ENCODE measurements at regions not wholly inside any gene's neighbourhood (a gene's known extent, or its start where the extent isn't known, plus 50 kb on each side); places are given as distances from the start of the nearest gene placed in this dataset.

DNA sequence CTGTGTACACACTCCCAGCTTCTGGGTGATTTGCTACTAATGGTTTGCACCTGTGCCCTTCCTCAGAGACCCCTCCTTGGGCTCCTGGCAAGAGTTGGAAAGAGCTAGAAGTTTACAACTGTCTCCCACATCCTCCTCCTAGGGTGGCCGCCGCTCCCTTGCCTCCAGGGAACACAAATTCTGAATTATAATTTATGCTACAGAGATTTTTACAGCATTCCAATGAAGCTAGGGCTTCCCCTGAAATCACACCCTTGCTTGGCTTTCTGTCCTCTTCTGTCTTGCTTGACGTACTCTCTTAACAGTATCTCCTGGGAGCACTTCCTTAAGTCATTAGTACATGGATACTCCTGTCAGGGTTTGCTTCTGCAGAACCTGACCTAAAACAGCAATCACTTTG lies 180.2 kb downstream of the KCNA5 start:
- H3K9me3 Mint-ChIP-seq, result peaks cover 13% of the 10 kb centered on the region
- TF ChIP-seq, protein P1, sequence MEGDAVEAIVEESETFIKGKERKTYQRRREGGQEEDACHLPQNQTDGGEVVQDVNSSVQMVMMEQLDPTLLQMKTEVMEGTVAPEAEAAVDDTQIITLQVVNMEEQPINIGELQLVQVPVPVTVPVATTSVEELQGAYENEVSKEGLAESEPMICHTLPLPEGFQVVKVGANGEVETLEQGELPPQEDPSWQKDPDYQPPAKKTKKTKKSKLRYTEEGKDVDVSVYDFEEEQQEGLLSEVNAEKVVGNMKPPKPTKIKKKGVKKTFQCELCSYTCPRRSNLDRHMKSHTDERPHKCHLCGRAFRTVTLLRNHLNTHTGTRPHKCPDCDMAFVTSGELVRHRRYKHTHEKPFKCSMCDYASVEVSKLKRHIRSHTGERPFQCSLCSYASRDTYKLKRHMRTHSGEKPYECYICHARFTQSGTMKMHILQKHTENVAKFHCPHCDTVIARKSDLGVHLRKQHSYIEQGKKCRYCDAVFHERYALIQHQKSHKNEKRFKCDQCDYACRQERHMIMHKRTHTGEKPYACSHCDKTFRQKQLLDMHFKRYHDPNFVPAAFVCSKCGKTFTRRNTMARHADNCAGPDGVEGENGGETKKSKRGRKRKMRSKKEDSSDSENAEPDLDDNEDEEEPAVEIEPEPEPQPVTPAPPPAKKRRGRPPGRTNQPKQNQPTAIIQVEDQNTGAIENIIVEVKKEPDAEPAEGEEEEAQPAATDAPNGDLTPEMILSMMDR (IDR thresholded peaks at IDR 0.05; ENCODE audit: unreplicated experiment in 3 of 3), result no peak
- H3K27me3 Mint-ChIP-seq (ENCODE audit: low read depth), result peaks cover 46% of the 10 kb centered on the region
- no peaks in the 10 kb centered on the region for H3K36me3 Mint-ChIP-seq (ENCODE audit: low read depth)
- peaks cover 6% of the 10 kb centered on the region for H3K4me1 Mint-ChIP-seq
- no peak overlapping the region for H3K4me3 Mint-ChIP-seq
- no peak overlapping the region for H3K27ac Mint-ChIP-seq

DNA sequence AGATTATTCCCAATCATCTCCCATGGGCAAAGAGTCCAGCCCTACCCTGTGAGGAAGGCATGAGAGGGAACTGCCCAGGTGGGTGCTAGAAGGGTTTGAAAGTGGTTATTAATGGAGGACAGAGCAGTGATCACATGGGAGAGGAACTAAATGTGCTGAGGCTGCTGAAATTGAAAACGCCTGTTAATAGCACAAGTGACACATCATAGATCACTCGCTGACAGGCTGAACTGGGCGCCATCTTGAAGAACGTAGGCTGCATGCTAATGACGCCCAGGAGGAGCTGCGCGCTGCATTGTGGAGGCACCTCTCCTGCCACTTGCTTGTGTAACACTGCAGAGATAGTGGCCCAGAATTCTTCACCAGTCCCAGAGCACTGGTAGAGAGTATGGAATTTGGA lies 182.9 kb downstream of the KCNA5 start:
- TF ChIP-seq, protein P1 (IDR thresholded peaks at IDR 0.05; ENCODE audit: unreplicated experiment in 3 of 3), result no peak
- H3K4me3 Mint-ChIP-seq, result no peak overlapping the region
- H3K9me3 Mint-ChIP-seq, result peaks cover 19% of the 10 kb centered on the region
- H3K27me3 Mint-ChIP-seq (ENCODE audit: low read depth), result peaks cover 48% of the 10 kb centered on the region
- peaks cover 6% of the 10 kb centered on the region for H3K4me1 Mint-ChIP-seq
- no peaks in the 10 kb centered on the region for H3K36me3 Mint-ChIP-seq (ENCODE audit: low read depth)
- no peak overlapping the region for H3K27ac Mint-ChIP-seq

DNA sequence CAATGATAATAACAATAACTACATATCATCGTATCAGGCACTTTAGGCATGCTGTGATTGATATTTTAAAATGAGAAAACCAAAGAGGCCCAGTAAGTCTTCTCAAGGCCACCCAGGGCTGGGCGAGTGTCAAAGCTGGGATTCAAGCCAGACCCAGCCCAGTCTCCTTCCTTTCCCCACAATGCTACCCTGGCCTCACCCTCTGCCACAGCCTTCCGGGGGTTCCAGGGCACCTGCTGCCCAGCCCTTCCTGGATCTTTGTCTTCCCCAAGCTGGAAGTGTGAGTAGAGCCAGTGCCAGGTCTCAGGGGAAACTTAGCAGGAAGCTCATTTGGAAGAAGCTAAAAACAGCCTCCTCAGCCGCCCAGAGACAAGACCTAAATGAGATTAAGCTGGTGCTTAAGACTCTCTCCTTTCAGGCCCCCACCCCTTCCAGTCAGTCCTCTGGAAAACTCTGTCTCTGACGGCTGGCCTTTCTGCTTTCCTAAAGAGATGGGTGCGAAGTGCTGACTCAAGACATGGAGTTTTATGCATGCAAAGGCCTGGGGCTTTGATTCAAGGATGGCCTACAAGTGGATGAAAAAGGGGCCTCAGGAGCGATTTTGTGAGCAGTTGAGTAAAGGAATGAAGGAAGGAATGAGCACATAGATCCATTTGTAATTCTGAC lies 184.2 kb downstream of the KCNA5 start:
- Mint-ChIP-seq H3K27me3 (ENCODE audit: low read depth) (peaks cover 52% of the 10 kb centered on the region), H3K36me3 (ENCODE audit: low read depth) (no peaks in the 10 kb centered on the region), H3K4me1 (peaks cover 6% of the 10 kb centered on the region), H3K4me3 (no peak overlapping the region), H3K9me3 (peaks cover 19% of the 10 kb centered on the region), H3K27ac (no peak overlapping the region)
- TF ChIP-seq, protein P1 (IDR thresholded peaks at IDR 0.05; ENCODE audit: unreplicated experiment in 3 of 3), result no peak

DNA sequence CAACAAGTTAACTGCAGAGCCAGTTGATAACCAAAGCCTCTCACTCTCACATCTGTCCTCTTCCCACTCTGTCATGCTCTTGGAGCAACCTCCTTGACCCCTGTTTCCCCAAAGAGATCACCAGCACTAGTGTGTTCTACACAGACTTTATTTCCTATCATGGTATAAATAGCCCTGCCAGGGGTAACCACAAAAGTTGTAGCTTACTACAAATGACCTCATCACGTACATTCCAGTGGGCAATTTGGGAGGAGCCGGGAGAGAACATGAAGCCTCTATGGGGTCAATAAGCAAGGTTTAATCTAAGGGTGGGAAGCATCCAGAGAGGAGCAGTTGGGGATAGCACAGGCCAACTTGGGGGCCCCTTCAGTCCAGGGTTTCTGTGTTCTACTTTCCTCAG lies 186.5 kb downstream of the KCNA5 start:
- H3K9me3 Mint-ChIP-seq, result peaks cover 19% of the 10 kb centered on the region
- no peak overlapping the region for H3K27ac Mint-ChIP-seq
- H3K4me3 Mint-ChIP-seq, result no peak overlapping the region
- no peaks in the 10 kb centered on the region for H3K36me3 Mint-ChIP-seq (ENCODE audit: low read depth)
- peaks cover 48% of the 10 kb centered on the region for H3K27me3 Mint-ChIP-seq (ENCODE audit: low read depth)
- TF ChIP-seq, protein P1 (IDR thresholded peaks at IDR 0.05; ENCODE audit: unreplicated experiment in 3 of 3), result no peak
- no peaks in the 10 kb centered on the region for H3K4me1 Mint-ChIP-seq

DNA sequence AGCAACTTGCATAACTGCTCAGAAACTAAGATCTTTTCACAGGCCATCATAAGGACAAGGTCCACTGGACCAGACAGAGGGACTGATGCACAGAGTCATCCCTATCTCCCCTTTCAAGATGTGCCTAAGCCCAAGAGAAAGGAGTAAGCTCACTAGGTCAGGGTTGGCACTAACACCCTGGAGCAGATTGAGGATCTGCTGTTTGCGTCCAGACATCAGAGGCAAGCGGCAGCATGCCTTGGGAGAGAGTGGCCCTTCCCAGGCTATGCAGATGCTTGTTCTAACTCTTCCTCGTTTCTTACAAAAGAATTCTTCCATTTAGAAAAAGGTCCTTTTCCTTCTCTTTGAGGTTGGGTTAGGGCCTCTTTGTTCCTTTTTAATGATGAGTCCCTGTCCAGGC lies 187.2 kb downstream of the KCNA5 start:
- Mint-ChIP-seq H3K4me1 (no peaks in the 10 kb centered on the region), H3K4me3 (no peak overlapping the region), H3K27me3 (ENCODE audit: low read depth) (peaks cover 41% of the 10 kb centered on the region), H3K27ac (no peak overlapping the region), H3K36me3 (ENCODE audit: low read depth) (no peaks in the 10 kb centered on the region), H3K9me3 (peaks cover 16% of the 10 kb centered on the region)
- TF ChIP-seq, protein P1 (IDR thresholded peaks at IDR 0.05; ENCODE audit: unreplicated experiment in 3 of 3), result no peak

DNA sequence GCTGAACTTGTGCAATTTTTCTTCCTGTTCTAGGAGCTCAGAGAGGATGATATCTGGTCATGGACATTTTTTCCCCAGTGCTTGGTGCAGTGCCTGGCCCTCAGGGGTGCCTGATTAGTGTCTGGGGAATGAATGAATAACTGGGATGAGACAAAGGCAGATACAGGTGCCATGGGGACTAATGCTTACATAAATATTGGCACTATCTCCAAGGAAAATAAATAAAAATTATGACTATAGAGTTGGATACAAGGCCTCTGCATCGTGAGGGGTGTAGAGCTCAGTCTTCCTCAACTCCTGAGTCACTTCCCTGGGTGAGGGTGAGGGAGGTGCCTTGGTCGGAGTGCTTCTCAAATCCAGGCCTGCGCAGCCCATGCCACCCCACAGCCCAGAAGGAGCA lies 188.6 kb downstream of the KCNA5 start:
- no peak overlapping the region for H3K27ac Mint-ChIP-seq
- TF ChIP-seq, protein P1 (IDR thresholded peaks at IDR 0.05; ENCODE audit: unreplicated experiment in 3 of 3), result no peak
- H3K27me3 Mint-ChIP-seq (ENCODE audit: low read depth), result peaks cover 34% of the 10 kb centered on the region
- no peaks in the 10 kb centered on the region for H3K4me1 Mint-ChIP-seq
- H3K36me3 Mint-ChIP-seq (ENCODE audit: low read depth), result no peaks in the 10 kb centered on the region
- H3K4me3 Mint-ChIP-seq, result no peak overlapping the region
- H3K9me3 Mint-ChIP-seq, result peaks cover 12% of the 10 kb centered on the region
